HG02973 (cell line): ENCODE measurements at regions not wholly inside any gene's neighbourhood (a gene's known extent, or its start where the extent isn't known, plus 50 kb on each side); places are given as distances from the start of the nearest gene placed in this dataset.
A peak's percentile ranks its signal among the peaks of the same experiment; 100 is the strongest.

Source experiments
- ATAC-seq: cut with Tn5 transposase; IDR thresholded peaks from one replicate; pipeline ENCODE4 v1.9.1; 2021; ENCODE audit warnings: moderate library complexity; ENCODE audit not compliant: unreplicated experiment

DNA sequence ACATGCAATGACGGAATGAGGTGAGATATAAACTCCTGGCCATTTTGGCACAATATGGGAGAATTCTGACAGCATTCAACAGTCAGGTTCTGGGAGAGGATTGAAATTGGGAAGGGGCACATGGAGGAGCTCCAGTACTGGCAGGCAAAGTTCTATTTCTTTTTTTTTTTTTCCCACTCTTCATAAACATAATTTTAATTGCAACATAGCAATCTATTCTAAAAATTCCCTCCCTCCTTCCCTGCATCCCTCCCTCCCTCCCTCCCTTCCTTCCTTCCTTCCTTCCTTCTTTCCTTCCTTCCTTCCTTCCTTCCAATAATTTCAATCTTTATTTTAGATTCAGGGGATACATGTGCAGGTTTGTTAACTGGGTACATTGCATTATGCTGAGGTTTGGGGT lies 93.2 kb downstream of the PTCSC3 start:
- no peak for ATAC-seq

DNA sequence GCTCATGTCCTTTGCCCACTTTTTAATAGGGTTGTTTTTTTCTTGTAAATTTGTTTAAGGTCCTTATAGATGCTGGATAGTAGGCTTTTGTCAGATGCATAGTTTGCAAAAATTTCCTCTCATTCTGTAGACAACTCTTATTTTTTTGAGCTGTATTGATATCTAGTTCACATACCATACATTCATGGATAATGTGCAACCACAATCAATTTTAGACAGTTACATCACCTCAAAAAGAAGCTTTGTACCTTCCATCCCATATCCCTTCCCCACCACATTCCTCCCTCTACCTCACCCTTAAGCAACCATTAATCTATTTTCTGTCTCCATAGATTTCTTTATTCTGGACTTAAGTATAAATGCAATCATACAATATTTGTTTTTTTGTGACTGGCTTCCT lies 98.4 kb downstream of the PTCSC3 start:
- ATAC-seq, result no peak

DNA sequence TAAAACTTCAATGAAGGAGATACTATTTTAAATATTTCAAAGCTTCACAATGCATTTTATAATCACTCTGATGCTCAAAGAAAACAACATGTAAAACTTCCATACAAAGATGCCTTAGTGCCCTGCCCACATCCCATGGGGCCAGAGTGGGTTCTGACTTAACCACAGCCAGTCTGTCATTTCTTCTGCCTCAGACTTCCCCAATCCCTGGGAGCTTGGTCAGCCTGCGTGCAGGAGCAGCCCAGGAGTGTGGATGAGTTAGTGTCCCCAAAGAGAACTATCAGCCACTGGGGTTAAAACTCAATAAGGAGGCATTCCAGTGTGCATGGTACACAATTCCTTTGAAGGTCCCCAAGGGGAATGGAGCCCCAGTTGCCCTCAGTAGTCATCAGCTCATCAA lies 100.3 kb downstream of the PTCSC3 start:
- ATAC-seq, result no peak

DNA sequence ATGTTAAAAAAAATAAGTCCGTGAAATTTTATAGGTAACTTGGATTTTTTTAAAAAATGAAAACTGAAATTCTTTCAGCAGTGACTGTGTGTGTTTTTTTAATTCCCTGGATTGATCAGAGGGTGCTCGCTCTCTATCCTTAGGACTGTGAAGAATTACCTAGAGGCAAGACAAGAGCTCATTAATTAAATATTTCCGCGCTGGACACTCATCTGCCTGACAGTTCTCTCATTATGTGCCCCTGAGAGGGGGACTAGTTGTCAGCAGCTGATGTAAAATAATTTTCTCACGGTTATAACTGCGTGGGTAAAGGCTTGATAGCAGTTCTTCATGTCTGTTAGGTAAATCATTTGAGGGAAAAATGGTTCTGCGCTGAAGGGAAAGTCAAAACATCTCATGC lies 101.3 kb downstream of the PTCSC3 start:
- ATAC-seq, result no peak

DNA sequence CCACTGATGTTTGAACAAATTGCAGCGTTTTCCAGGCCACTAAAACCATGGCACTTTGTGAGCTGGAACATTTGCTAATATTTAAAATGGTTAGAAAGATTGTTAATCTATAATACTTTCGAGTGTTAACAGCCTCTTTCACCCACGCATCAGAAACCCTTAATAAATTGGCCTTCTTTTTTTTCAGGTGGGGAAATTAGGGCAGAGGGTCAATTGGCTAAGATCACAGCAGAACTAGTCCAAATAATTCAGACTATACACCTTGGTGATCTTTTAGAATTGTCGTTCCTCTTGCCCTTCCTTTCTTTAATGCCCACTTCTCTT lies 105.8 kb downstream of the PTCSC3 start:
- ATAC-seq, result no peak

DNA sequence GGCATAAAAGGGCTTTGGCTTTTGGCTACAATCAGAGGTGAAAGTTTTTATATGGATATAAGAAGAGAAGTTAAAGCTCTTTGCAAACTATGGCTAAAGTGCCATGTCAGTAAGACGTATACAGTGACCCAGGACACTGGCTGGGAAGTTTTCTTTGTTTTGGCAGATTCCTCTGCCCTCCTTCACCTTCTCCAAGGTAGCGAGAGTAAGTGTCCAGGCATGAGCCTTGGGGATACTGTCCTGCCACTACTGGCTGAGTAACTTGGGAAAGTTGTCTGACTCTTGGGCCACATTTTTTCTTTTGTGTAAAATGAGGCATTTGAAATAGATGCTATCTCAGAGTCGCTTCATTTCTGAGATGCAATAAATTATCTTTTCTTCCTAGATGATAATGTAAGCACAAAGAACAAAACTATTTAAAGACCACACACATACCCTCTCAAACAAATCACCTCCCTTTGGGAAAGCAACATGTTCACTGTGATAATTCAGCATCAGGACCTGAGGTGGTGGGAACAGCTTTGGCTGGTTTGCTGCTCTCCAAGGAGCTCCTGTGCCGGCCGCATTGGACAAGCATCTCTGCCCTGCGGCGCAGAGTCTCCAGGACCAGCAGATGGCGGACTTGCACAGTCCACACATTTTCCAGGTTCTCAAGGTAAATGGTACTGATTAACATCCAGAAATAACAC lies 106.3 kb downstream of the PTCSC3 start:
- peak; percentile 58 for ATAC-seq

DNA sequence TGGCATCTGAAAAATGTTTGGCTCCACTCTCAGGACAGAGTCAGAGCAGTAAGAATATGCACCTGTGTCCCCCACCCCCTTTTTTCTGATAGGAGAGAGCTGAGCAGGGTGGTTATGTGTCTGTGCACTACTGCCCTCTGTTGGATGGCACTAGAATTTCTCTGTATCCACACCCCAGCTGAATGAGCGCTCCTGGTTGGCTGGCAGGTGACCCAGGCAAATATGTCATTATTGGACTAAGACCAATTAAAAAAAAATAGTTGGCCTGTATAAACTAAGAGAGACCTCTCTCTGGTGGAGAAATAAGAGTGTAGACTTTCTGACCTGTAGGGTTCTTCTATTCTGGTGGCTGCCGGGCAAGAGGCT lies 107.0 kb downstream of the PTCSC3 start:
- ATAC-seq, result peak; percentile 57

DNA sequence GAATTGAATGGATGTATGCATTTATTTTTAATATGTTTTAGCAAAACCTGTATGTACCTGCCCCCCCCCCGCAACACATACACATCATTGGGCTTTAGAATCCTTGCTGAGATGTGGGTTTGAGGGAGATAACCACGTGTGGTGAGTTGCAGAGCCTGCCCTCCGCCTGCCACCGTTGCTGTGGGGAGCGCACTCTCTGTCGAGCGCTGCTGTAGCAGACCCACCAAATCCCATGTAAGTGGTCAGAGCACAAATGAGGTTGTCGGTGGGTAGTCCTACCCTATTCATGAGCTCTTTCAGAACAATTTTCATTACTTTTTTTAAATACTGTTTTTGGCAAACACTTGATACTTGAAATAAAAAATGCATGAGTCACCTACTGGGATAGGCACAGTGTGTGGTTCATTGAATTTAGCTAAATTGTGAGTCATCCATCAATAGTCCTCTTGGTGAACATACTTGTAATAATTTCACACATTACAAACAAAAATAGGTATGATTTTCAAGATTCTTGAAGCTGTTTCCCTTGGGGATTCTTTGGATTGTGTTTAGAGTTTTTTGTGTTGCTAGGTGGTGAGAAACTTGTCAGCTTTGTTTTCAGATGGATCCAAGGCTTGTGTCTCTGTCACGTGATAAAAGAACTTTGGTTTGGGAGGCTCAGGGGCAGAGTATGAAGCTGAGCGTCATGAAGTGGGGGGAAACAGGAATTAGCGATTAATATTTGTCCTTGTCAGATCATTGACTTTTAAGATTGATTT lies 107.6 kb downstream of the PTCSC3 start:
- no peak for ATAC-seq

DNA sequence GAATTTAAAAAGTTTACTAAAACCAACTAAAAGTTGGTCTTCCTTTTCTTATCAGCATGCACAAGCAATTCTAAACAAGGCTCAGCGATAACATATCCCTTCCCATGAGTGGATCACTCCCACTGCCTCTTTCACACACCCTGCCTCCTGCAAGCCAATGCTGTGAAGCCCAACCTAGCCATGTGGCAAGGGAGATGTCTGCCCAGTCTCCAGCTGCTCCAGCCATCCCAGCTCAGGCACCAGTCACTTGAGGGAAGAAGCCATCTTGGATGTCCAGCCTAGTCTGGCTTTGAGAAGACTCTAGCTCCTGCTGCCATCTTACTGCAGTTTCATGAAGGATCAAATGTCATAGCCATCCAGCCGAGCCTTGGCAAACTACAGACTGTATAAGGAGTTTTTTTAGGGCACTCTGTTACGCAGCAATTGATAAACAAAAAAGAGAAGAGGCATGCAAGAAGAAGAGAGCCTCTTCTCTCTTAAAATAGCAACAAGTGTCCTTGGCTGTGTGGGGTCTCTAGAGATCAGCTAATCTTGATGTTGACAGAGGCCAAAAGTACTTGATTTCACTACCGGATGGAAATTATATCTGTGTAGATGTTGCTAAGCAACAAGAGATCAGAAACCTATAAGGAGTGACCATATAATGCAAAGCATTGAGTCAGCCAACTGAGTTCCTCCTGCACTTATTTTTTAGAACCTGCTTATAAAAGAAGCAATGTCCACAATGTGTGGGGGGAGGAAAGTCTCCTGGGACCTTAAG lies 108.9 kb downstream of the PTCSC3 start:
- ATAC-seq, result no peak

DNA sequence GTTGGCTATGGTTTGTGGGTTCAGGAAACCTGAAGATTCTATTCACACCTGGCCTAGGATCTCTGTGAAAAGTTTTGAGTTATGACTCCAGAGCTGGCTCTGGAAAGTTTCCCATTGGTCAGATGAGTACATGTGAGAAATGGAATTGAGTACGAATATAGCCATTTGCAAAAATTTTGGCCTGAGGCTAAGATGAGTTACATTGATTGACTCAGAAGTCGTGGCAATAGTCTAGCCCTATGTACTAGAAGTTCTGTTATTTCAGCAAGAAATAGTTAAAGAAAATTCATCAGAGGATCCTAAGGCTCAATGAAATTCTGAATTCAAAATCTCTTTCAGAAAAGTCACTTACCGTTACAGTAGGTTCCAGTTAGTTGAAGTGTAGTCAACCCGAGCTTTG lies 109.9 kb downstream of the PTCSC3 start:
- ATAC-seq, result no peak

DNA sequence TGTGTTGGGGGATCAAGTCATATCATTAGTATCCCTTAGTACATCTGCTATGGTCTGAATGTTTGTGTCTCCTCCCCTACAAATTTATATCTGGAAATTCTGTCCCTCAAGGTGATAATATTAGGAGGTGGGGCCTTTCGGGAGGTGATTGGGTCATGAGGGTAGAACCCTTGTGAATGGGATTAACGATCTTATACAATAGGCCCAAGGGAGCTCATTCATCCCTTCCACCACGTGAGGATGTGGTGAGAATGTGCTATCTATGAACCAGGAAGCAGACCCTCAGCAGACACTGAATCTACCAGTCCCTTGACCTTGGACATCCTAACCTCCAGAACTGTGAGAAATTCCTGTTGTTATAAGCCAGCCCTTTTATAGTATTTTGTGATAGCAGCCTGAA lies 110.7 kb downstream of the PTCSC3 start:
- ATAC-seq, result no peak

DNA sequence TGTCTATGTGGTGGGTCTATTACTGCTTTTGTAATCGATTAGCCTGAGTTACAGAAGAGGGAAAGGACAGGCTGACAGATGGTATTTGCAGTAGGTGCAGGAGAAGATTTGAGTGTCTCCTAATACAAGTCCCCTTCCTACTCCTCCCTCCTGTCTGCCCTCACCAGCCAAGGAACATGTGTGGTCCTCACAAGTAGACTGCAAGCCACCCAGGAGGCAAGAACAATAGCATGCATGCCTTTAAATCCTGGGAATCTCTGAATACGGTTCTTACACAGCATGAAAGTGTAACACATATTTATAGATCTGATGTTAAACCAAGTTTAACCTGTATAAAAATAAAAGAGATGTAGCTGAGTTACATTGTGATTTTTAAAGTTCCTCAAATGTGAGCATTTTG lies 117.0 kb downstream of the PTCSC3 start:
- ATAC-seq, result no peak

DNA sequence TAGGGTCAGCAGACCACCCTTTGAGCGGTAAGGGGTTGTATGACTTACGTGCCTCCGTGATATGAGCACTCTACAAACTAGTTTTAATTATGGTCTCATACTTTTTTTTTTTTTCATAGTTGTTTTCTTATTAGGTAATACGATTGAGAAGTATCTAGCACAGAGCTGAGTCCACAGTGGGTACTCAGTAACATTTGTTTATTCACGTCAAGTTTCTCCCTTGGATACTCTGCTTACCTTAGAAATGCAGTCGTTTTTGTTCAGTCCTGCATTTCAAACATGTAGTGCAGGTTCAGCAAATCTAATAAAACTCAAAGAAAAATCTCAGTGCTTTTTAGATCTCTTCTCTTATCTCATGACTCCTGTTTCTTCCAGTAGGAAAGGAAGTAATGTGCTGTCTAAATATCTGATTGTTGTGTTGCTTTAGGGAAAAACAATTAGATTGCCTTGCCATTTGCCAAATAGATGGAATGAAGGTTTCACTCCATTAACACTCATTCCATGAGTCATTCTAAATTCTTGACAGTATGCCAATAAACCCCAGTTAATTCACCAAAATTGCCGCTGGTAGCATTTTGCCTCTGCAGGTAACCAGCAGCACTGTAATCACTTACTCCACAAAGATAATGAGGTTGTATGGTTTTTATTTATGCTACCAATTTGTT lies 118.9 kb downstream of the PTCSC3 start:
- no peak for ATAC-seq

DNA sequence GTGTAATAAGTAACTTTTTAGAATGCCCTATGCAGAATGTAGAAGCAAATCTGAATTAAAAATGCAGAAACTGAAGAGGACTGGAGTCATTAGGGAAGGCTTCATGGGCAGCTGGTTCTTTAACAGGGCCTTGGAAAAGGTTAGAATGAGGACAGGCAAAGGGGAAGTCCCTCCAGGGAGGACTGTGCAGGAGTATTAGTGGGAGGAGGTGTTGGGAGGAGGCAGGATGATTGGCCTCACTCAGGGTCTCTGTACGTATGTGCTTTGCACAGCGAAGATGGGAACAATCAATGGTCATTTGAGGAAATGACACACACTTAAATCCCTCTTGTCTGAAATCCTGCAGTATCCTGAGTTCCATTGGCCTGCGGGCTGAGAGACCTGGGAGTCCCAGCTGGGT lies 119.7 kb downstream of the PTCSC3 start:
- ATAC-seq, result no peak

DNA sequence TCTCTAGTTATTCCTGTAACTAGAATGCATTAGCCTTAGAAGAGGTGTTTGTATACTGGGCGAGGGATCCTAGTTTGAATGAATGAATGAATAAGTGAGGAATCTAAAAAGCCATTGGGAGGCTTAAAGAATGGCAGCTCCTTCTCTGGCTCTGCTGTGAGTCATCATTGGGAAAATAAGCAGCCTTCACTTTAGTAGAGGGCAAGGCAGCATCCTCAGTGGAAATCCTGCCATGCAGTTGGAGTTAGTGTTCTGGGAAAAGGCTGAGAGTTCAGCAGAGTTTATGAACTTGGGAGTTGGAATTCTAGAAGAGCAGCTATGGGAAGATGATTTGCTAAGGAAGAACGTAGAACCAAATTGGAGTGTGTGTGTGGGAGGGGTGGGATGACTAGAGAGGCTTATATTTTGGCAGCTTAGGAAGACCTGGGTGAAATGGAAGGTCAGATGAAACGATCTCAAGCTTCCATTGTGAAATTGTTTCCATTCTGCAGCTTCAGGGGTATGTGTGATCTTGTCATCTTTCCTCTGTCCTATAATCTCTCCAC lies 120.8 kb downstream of the PTCSC3 start:
- no peak for ATAC-seq

DNA sequence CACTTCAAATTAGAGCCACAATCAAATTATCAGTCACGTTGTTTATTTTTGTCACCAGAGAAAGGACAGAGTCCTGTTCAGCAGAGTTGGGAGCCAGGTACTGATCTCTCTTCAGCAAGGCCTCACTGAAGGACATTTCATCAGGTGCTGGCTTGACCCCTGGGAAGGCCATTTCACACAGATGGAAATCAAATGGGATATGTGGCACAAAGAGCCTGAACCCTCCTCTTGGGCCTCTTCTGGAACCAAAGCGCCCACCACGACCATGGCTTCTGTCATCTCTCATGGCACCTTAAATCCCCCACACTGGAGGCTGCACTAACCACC lies 121.5 kb downstream of the PTCSC3 start:
- ATAC-seq, result no peak

DNA sequence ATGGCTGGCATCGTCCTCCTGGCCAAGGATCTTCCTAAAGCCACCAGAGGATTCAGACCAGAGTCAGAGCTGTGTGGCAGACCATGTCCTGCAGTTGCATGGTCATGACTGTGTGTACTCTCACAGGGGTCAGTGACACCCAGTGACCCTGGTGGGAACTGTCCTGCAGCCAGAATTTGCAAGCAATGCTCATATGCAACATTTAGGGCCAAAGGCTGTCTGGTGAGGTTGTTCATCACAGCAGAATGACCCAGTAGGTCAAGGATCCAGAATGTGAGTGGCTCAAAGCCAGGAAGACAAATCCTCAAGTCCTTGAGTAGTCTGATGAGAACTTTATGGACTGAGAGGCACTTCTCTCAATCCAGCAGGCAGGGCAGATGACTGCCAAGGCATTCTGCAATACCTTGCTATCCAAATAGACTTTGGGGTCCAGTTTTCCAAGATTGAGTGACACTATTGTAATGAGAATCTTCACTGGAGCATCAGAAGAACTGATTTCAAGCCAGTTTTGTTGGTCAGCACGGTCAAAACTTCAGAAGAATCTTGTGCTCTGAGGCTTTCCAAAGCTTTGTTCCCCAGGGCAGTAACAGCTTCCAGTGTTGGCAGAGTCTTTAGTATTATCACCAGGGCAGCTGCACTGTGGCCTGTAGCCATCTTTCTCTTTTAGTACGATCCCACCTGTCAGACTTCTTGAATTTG lies 122.0 kb downstream of the PTCSC3 start:
- ATAC-seq, result no peak

DNA sequence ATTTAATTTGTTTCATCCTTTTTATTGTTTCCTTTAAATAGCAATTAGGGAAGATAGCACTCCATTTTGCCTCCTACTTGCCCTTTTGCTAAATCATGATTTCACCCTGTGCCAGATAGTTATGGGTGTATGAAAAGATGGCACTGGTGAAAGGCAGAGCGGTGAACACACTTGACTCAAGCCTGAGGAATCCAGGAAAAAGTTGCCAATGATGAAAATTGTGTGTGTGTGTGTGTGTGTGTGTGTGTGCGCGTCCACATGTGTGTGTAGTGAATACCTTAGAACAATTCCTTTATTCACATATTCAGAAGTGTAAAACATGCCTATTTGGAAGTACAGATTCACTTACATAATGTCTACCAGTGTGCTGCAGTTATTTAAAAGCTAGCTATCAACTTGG lies 123.8 kb downstream of the PTCSC3 start:
- ATAC-seq, result no peak

DNA sequence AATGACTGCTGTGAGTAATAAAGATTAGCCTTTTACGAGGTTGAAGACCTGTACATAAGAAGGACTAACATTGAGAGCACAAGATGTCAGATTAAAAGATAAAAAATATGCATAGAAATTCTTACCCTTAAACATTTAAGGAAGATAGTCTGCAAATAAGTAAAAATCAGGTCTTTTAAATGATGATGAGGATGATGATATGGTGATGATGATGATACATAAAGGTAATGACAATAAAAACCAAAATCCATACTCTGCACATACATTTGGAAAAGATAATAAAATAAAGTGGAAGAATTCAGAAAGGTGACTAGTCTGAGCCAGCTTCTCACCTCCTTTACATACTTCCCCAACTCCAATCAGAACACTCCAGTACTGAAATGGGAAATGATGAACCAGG lies 124.5 kb downstream of the PTCSC3 start:
- no peak for ATAC-seq

DNA sequence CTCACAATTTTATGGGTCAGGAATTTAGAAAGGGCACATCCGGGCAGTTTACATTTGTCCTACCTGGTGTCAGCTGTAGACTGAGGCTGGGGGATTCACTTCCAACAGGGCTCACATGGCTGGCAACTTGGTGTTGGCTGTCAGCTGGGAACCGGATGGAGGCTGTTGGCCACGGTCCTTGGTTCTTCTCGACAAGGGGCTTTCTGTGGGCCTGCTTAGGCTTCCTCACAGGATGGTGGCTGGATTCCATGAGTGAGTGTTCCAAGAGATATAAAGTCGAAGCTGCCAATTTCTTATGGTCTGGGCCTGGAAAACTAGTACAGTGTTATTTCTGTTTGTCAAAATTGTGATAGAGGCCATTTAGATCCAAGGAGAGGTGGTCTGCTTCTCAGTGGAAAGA lies 127.9 kb downstream of the PTCSC3 start:
- ATAC-seq, result no peak

DNA sequence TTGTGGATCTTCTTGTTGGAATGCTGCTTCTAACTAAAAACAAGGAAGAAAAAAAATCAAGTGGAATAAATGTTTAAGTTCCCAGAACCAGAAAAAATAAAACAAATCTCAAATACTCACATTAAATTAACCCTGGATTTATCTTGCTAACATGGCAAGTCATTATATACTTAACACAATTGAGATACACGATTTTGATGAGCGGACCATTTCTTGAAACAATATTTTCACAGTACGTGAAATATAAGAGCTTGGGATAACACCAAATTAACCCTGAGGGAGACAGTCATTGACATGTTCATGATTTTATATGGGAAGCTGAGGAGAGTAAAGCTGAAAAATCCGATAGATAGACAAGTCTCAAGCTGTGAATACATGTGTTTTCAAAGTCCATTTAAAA lies 128.6 kb downstream of the PTCSC3 start:
- ATAC-seq, result no peak
